Liver (tissue), 8 donors: ENCODE measurements at regions not wholly inside any gene's neighbourhood (a gene's known extent, or its start where the extent isn't known, plus 50 kb on each side); places are given as distances from the start of the nearest gene placed in this dataset.

ENCODE experiments used
- DNase-seq: peaks from one replicate; pipeline ENCODE4 v3.0.0-alpha.2; 2017; ENCODE audit warnings: low spot score
- H3K27ac ChIP-seq, 2 donors: one replicate each; pipeline ENCODE4 v1.7.0; 2013; ENCODE audit warnings: inconsistent platforms in 2 of 2, low read length in 2 of 2, control low read depth in 1 of 2, low read depth in 1 of 2, mild to moderate bottlenecking in 1 of 2
- H3K27me3 ChIP-seq, 4 donors: one replicate each; pipeline versions ENCODE4 v1.6.1 to v1.7.0; 2013; ENCODE audit warnings: low read length in 3 of 4, inconsistent platforms in 1 of 4, mild to moderate bottlenecking in 1 of 4, moderate library complexity in 1 of 4; ENCODE audit not compliant: control insufficient read depth in 4 of 4, insufficient read depth in 4 of 4
- H3K36me3 ChIP-seq, 4 donors: one replicate each; pipeline versions ENCODE4 v1.6.1 to v1.7.0; 2013; ENCODE audit warnings: low read length in 3 of 4, mild to moderate bottlenecking in 3 of 4, low read depth in 1 of 4, moderate library complexity in 1 of 4; ENCODE audit not compliant: control insufficient read depth in 4 of 4, insufficient read depth in 3 of 4
- H3K4me1 ChIP-seq, 4 donors: one replicate each; pipeline versions ENCODE4 v1.6.1 to v1.7.0; 2013; ENCODE audit warnings: low read length in 3 of 4, mild to moderate bottlenecking in 3 of 4, moderate library complexity in 1 of 4; ENCODE audit not compliant: control insufficient read depth in 4 of 4, insufficient read depth in 4 of 4
- H3K4me3 ChIP-seq, 3 donors: one replicate each; pipeline versions ENCODE4 v1.6.1 to v1.7.0; 2013; ENCODE audit warnings: low read length in 3 of 3, control low read depth in 1 of 3, low read depth in 1 of 3, mild to moderate bottlenecking in 1 of 3
- H3K9ac ChIP-seq, 2 donors: one replicate each; pipeline ENCODE4 v1.7.0; 2013; ENCODE audit warnings: low read length in 2 of 2, mild to moderate bottlenecking in 2 of 2, moderate library complexity in 2 of 2, control low read depth in 1 of 2, low read depth in 1 of 2
- H3K9me3 ChIP-seq, 4 donors: one replicate each; pipeline versions ENCODE4 v1.6.1 to v1.7.0; 2013; ENCODE audit warnings: low read length in 3 of 4; ENCODE audit not compliant: control insufficient read depth in 4 of 4
- ATF3 ChIP-seq: IDR thresholded peaks from 2 replicates; pipeline ENCODE4 v1.6.1; 2016; ENCODE audit warnings: antibody characterized with exemption
- CTCF ChIP-seq: fragments of 150-350 bp; IDR thresholded peaks from 2 replicates; pipeline ENCODE4 v1.5.1; 2017; ENCODE audit warnings: improper control_type of control experiment, low read depth, low read length; ENCODE audit not compliant: missing input control
- EGR1 ChIP-seq, 2 donors: IDR thresholded peaks; 2 replicates each; pipeline ENCODE4 v1.6.1; 2016 to 2018; ENCODE audit warnings: antibody characterized with exemption in 2 of 2, low read depth in 2 of 2
- FOXA1 ChIP-seq: IDR thresholded peaks from 2 replicates; pipeline ENCODE4 v1.6.1; 2016; ENCODE audit warnings: antibody characterized with exemption
- GABPA ChIP-seq, 2 donors: IDR thresholded peaks in 1 of 2; conservative IDR thresholded peaks in 1 of 2; 2 replicates each; pipeline ENCODE4 v1.6.1; 2016; ENCODE audit warnings: antibody characterized with exemption in 2 of 2, mild to moderate bottlenecking in 1 of 2, moderate library complexity in 1 of 2
- HNF4A ChIP-seq, 2 donors: conservative IDR thresholded peaks; 2 replicates each; pipeline ENCODE4 v1.6.1; 2016; ENCODE audit warnings: antibody characterized with exemption in 2 of 2, mild to moderate bottlenecking in 2 of 2
- HNF4G ChIP-seq: IDR thresholded peaks from 2 replicates; pipeline ENCODE4 v1.6.1; 2016; ENCODE audit warnings: antibody characterized with exemption
- JUND ChIP-seq, 2 donors: IDR thresholded peaks; 2 replicates each; pipeline ENCODE4 v1.6.1; 2016; ENCODE audit warnings: antibody characterized with exemption in 2 of 2
- MAX ChIP-seq: IDR thresholded peaks from 2 replicates; pipeline ENCODE4 v1.6.1; 2016; ENCODE audit warnings: antibody characterized with exemption
- NR2F2 ChIP-seq: IDR thresholded peaks from 2 replicates; pipeline ENCODE4 v1.6.1; 2016; ENCODE audit warnings: antibody characterized with exemption
- RAD21 ChIP-seq, 2 donors: IDR thresholded peaks; 2 replicates each; pipeline ENCODE4 v1.6.1; 2016; ENCODE audit warnings: antibody characterized with exemption in 2 of 2, mild to moderate bottlenecking in 2 of 2
- REST ChIP-seq: IDR thresholded peaks from 2 replicates; pipeline ENCODE4 v1.6.1; 2016; ENCODE audit warnings: antibody characterized with exemption, mild to moderate bottlenecking
- RXRA ChIP-seq, 2 donors: IDR thresholded peaks; 2 replicates each; pipeline ENCODE4 v1.6.1; 2017 to 2018; ENCODE audit warnings: antibody characterized with exemption in 2 of 2, mild to moderate bottlenecking in 1 of 2
- SP1 ChIP-seq: IDR thresholded peaks from 2 replicates; pipeline ENCODE4 v1.6.1; 2018; ENCODE audit warnings: antibody characterized with exemption, mild to moderate bottlenecking
- TAF1 ChIP-seq: conservative IDR thresholded peaks from 2 replicates; pipeline ENCODE4 v1.6.1; 2016; ENCODE audit warnings: antibody characterized with exemption, mild to moderate bottlenecking
- YY1 ChIP-seq: IDR thresholded peaks from 2 replicates; pipeline ENCODE4 v1.6.1; 2016; ENCODE audit warnings: antibody characterized with exemption, mild to moderate bottlenecking
- ZBTB33 ChIP-seq: IDR thresholded peaks from 2 replicates; pipeline ENCODE4 v1.6.1; 2016; ENCODE audit warnings: antibody characterized with exemption
- WGBS: extraction: QIAGEN DNeasy Blood & Tissue Kit; methylation state at CpG from one replicate; pipeline ENCODE4 v1.1.7; 2013; 5-methylcytosine and 5-hydroxymethylcytosine counted together
- donor health status: healthy.
- donor health status: healthy.
- donor health status: healthy.
- donor health status: healthy.
- donor health status: healthy.

GRCh38 chr9:72465593-72465984, 55.8 kb upstream of the TMC1 start:
- Histone ChIP-seq H3K4me3 (no peak overlapping the region), H3K27me3 (no peaks in the 10 kb centered on the region), H3K9ac (no peak overlapping the region), H3K9me3 (no peaks in the 10 kb centered on the region), H3K27ac (no peak overlapping the region), H3K4me1 (peaks cover 0 to 4% (median 2%) of the 10 kb centered on the region in 4 donors), H3K36me3 (no peaks in the 10 kb centered on the region)
- no peak for TF ChIP-seq JUND (IDR thresholded peaks at IDR 0.05)
- TF ChIP-seq REST: no peak
- TF ChIP-seq EGR1 (IDR thresholded peaks at IDR 0.05; ENCODE audit: low read depth in 2 of 2): no peak
- TF ChIP-seq CTCF: no peak
- TF ChIP-seq GABPA (IDR thresholded peaks at IDR 0.05 in 1 of 2, conservative IDR thresholded peaks at IDR 0.05 in 1 of 2): no peak
- no peak for TF ChIP-seq YY1
- TF ChIP-seq MAX: no peak
- no peak for TF ChIP-seq ZBTB33
- TF ChIP-seq RXRA (IDR thresholded peaks at IDR 0.05): no peak
- TF ChIP-seq NR2F2: no peak
- no peak for TF ChIP-seq HNF4A (conservative IDR thresholded peaks at IDR 0.05)
- no peak for TF ChIP-seq HNF4G
- TF ChIP-seq ATF3: no peak
- no peak for TF ChIP-seq SP1
- TF ChIP-seq TAF1: no peak
- TF ChIP-seq FOXA1: no peak
- TF ChIP-seq RAD21 (IDR thresholded peaks at IDR 0.05): no peak
- WGBS: 96% methylated on average over 3 of the region's 3 CpGs
- DNase-seq: no peak
